ENCODE measurements at regions not wholly inside any gene's neighbourhood (a gene's known extent, or its start where the extent isn't known, plus 50 kb on each side); places are given as distances from the start of the nearest gene placed in this dataset.

DNA sequence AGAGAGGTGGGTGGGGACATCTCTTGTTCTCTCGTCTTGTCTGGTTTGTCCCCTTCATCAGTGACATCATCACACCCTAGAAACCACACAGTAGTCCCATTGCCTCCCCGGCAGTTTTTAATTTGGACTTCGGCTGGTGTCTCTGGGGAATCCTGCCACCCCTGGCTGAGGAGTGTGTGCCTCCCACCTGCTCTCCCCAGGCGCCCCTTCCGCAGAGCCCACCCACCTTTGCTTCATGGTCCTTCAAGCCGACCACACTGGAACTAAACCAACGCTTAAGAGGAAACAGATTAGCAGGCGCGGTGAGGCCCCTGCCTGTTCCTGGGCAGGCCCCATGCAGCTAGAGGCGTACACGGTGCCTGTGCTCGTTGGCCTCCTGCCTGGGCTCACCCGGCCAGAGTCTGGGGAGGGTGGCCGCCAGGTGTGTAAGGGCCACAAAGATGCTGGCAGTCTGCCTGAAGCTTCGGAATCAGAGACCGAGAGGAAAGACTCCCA, 107.6 kb upstream of the SPRY4 start:
- intact Hi-C loops (cut with micrococcal nuclease), result no loop called here
- CTCF ChIA-PET, result interaction anchor here (1.0 kb wide), 1 partner anchor 12 kb away, joined by 3 read pairs; no protein-coding TSS in a partner anchor
- peak overlapping the region; percentile 47 for H3K4me3 Mint-ChIP-seq

DNA sequence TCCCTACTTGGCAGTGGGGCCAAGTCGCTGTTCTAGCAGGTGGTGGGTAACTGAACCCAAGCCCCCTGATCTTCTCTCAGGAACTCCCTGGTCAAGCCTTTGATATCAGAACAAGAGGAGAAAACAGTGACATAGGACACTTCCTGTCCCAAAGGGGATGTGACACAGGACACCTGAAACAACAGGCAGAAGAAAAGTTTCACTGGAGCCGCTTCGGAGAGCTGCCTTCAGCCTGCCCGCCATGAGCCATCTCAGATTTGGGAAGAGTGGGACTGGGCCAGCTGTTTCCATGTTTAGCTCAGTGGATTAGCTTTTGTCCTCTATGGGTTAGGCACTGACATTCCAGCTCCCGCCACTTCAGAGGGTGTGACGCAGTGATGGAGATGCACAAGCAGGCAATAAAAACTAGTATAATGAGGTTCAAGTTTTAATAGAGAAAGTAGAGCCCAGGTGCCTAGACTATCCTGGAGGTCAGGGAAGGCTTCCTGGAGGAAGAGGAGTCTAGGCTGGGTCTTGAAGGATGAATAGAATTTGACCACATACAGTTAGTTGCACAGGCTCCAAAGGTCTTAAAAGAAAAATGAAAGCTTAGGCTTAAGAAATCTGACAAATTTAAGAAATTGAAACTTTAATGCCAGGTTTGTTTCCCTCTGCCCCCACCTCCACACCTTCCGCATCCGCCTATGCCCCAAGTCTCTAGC, 104.1 kb upstream of the SPRY4 start:
- TF ChIP-seq, protein P1, sequence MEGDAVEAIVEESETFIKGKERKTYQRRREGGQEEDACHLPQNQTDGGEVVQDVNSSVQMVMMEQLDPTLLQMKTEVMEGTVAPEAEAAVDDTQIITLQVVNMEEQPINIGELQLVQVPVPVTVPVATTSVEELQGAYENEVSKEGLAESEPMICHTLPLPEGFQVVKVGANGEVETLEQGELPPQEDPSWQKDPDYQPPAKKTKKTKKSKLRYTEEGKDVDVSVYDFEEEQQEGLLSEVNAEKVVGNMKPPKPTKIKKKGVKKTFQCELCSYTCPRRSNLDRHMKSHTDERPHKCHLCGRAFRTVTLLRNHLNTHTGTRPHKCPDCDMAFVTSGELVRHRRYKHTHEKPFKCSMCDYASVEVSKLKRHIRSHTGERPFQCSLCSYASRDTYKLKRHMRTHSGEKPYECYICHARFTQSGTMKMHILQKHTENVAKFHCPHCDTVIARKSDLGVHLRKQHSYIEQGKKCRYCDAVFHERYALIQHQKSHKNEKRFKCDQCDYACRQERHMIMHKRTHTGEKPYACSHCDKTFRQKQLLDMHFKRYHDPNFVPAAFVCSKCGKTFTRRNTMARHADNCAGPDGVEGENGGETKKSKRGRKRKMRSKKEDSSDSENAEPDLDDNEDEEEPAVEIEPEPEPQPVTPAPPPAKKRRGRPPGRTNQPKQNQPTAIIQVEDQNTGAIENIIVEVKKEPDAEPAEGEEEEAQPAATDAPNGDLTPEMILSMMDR (IDR thresholded peaks at IDR 0.05), result no peak
- H3K27ac Mint-ChIP-seq, result no peak overlapping the region
- DNase-seq, result no peak
- peaks cover 33% of the 10 kb centered on the region for H3K4me1 Mint-ChIP-seq
- intact Hi-C loops (cut with micrococcal nuclease), result no loop called here
- CTCF ChIA-PET, result no interaction called here
- H3K9me3 Mint-ChIP-seq, result no peaks in the 10 kb centered on the region
- no peak overlapping the region for H3K4me3 Mint-ChIP-seq
- ATAC-seq (ENCODE audit: low read depth), result no peak
- POLR2A ChIA-PET, result no interaction called here
- peaks cover 3% of the 10 kb centered on the region for H3K27me3 Mint-ChIP-seq
- no peaks in the 10 kb centered on the region for H3K36me3 Mint-ChIP-seq (ENCODE audit: low read depth)

More for the DNA sequence above, 107.6 kb upstream of the SPRY4 start:
- ATAC-seq (ENCODE audit: low read depth) (peak; percentile 47), DNase-seq (no peak)
- H3K27me3 Mint-ChIP-seq, result no peaks in the 10 kb centered on the region
- no peaks in the 10 kb centered on the region for H3K9me3 Mint-ChIP-seq
- POLR2A ChIA-PET, result interaction anchor here (0.6 to 1.0 kb wide), 2 partner anchors 12 to 101 kb away, joined by 5 to 10 read pairs; no protein-coding TSS in a partner anchor
- no peaks in the 10 kb centered on the region for H3K36me3 Mint-ChIP-seq (ENCODE audit: low read depth)
- TF ChIP-seq, protein P1 (IDR thresholded peaks at IDR 0.05), result no peak
- peak overlapping the region; percentile 62 for H3K27ac Mint-ChIP-seq
- H3K4me1 Mint-ChIP-seq, result peaks cover 22% of the 10 kb centered on the region

DNA sequence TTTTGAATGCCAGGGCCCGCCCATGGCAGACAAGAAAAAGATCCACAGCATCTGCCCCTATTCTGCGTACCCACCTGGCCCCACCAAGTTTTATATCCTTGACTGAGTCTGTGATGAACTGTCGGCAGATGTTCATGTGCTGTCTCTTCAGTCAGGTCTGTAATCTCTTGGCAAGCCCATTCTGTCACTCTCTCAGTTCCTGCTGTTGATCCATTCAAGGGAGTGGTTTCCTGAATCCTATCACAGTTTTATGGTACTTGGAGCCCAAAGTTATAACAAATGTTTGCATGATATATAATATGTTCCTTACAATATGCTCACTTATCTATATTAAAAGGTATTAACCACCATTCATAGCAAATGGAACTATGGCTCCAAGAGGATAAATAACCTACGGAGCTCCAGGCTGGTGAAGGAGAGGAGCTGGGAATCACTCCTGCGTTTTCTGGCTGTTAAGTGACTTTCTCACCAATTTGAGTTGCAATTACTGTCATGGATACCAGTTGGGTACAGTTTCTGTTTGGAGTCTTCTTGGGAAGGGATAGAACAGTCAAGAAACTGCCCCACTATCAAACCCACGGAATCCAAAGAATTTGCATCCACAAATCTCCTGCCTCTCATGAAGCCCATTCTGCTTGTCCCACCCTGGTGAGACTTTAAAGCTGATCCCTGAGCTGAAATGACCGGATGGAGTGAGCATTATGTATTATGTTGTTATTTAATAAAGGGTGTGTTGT, 103.4 kb upstream of the SPRY4 start:
- Mint-ChIP-seq H3K27ac (no peak overlapping the region), H3K27me3 (peaks cover 3% of the 10 kb centered on the region), H3K4me3 (no peak overlapping the region), H3K4me1 (peaks cover 29% of the 10 kb centered on the region), H3K36me3 (ENCODE audit: low read depth) (no peaks in the 10 kb centered on the region), H3K9me3 (no peaks in the 10 kb centered on the region)
- TF ChIP-seq, protein P1 (IDR thresholded peaks at IDR 0.05), result no peak
- DNase-seq (no peak), ATAC-seq (ENCODE audit: low read depth) (no peak)
- ChIA-PET CTCF (no interaction called here), POLR2A (no interaction called here)
- intact Hi-C loops (cut with micrococcal nuclease), result no loop called here

DNA sequence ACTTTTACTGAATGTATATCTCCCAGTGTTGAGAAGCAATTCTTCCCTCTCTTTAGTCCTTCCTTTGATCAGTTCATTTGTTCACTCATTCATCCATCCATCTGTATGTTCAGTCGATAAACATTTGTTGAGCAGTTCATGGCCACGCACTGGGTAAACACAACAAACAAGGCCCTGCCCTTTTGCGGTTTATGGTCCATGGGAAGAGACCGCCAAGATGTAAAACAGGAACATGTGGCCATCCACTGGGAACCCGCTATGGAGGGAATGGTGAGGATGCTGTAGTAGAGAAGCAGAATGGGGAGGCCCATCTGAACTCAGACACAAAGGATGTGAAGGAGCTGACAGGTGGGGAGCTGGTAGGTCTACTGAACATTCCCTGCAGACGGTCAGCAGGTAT, 102.7 kb upstream of the SPRY4 start:
- TF ChIP-seq, protein P1 (IDR thresholded peaks at IDR 0.05), result no peak
- intact Hi-C loops (cut with micrococcal nuclease), result no loop called here
- no peak overlapping the region for H3K27ac Mint-ChIP-seq
- no peaks in the 10 kb centered on the region for H3K36me3 Mint-ChIP-seq (ENCODE audit: low read depth)
- CTCF ChIA-PET, result no interaction called here
- no peak overlapping the region for H3K4me3 Mint-ChIP-seq
- POLR2A ChIA-PET, result no interaction called here
- H3K4me1 Mint-ChIP-seq, result peaks cover 26% of the 10 kb centered on the region
- peaks cover 3% of the 10 kb centered on the region for H3K27me3 Mint-ChIP-seq
- DNase-seq (no peak), ATAC-seq (ENCODE audit: low read depth) (no peak)
- no peaks in the 10 kb centered on the region for H3K9me3 Mint-ChIP-seq

DNA sequence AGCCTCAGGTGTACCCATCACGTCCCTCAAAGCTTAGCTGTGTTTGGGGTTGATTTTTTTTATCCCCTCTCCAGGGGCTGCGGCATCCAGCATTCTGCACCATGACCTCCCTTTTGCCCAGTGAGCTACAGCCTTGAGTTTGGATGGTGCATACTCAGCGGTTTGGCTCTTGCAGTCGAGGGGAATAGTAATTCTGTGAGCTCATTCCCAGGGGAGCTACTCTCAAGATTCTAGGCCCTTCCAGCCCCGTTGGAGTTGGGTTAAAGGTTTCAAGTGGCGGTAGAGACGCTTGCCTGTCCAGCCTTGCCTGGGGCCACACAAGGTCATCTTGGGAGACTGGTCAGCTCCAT, 102.2 kb upstream of the SPRY4 start:
- Mint-ChIP-seq H3K36me3 (ENCODE audit: low read depth) (no peaks in the 10 kb centered on the region), H3K27me3 (peaks cover 3% of the 10 kb centered on the region), H3K27ac (no peak overlapping the region), H3K4me3 (no peak overlapping the region), H3K9me3 (no peaks in the 10 kb centered on the region), H3K4me1 (peaks cover 21% of the 10 kb centered on the region)
- no peak for ATAC-seq (ENCODE audit: low read depth)
- DNase-seq, result no peak
- intact Hi-C loops (cut with micrococcal nuclease), result no loop called here
- ChIA-PET CTCF (no interaction called here), POLR2A (no interaction called here)
- TF ChIP-seq, protein P1 (IDR thresholded peaks at IDR 0.05), result no peak

Data from activated B cell treated with CpG ODN at 0.5 μM for 24 hours (primary cell).